Activated T-cell treated with anti-CD3 and anti-CD28 coated beads, Interleukin-2, amount 50 U/mL, for 24 hours (primary cell): ENCODE measurements at regions not wholly inside any gene's neighbourhood (a gene's known extent, or its start where the extent isn't known, plus 50 kb on each side); places are given as distances from the start of the nearest gene placed in this dataset.
"Not testable (repeated sequence)": the region's sequence is repeated elsewhere in the genome, so short reads cannot be mapped to it uniquely, and the experiment has no call there.

Experiments used
- DNase-seq: peaks from one replicate; pipeline ENCODE4 v3.0.0-alpha.2; 2020
- H3K27ac Mint-ChIP-seq: 2 replicates; pipeline ENCODE4 v1.8.0; 2020; ENCODE audit warnings: mild to moderate bottlenecking, mixed read lengths
- H3K27me3 Mint-ChIP-seq: 2 replicates; pipeline ENCODE4 v1.8.0; 2020; ENCODE audit warnings: mixed read lengths
- H3K36me3 Mint-ChIP-seq: 2 replicates; pipeline ENCODE4 v1.8.0; 2020; ENCODE audit warnings: low read depth, mixed read lengths
- H3K4me1 Mint-ChIP-seq: 2 replicates; pipeline ENCODE4 v1.8.0; 2020; ENCODE audit warnings: low read depth, mixed read lengths
- H3K4me3 Mint-ChIP-seq: 2 replicates; pipeline ENCODE4 v1.8.0; 2020; ENCODE audit warnings: mild to moderate bottlenecking, moderate library complexity, mixed read lengths
- H3K9me3 Mint-ChIP-seq: 2 replicates; pipeline ENCODE4 v1.8.0; 2020; ENCODE audit warnings: mixed read lengths

GRCh38 chrX:128543114-128543513, 490.9 kb upstream of the ACTRT1 start:
- Mint-ChIP-seq H3K4me3 (no peak overlapping the region), H3K27ac (no peak overlapping the region), H3K4me1 (no peaks in the 10 kb centered on the region), H3K9me3 (no peaks in the 10 kb centered on the region), H3K27me3 (peaks cover 16% of the 10 kb centered on the region), H3K36me3 (no peaks in the 10 kb centered on the region)
- DNase-seq: no peak

GRCh38 chrX:128518508-128518907, 466.3 kb upstream of the ACTRT1 start:
- Mint-ChIP-seq H3K27me3 (peaks cover 31% of the 10 kb centered on the region), H3K4me1 (no peaks in the 10 kb centered on the region), H3K27ac (no peak overlapping the region), H3K9me3 (peaks cover 2% of the 10 kb centered on the region), H3K36me3 (no peaks in the 10 kb centered on the region), H3K4me3 (no peak overlapping the region)
- DNase-seq: no peak

GRCh38 chrX:128517691-128518090, 465.5 kb upstream of the ACTRT1 start:
- Mint-ChIP-seq H3K9me3 (no peaks in the 10 kb centered on the region), H3K4me1 (no peaks in the 10 kb centered on the region), H3K4me3 (no peak overlapping the region), H3K27ac (no peak overlapping the region), H3K36me3 (no peaks in the 10 kb centered on the region), H3K27me3 (peaks cover 26% of the 10 kb centered on the region)
- no peak for DNase-seq

- no peak overlapping the region for H3K27ac Mint-ChIP-seq
- H3K9me3 Mint-ChIP-seq: no peaks in the 10 kb centered on the region
- no peak for DNase-seq
- no peak overlapping the region for H3K4me3 Mint-ChIP-seq
- peaks cover 19% of the 10 kb centered on the region for H3K27me3 Mint-ChIP-seq
- no peaks in the 10 kb centered on the region for H3K4me1 Mint-ChIP-seq
- no peaks in the 10 kb centered on the region for H3K36me3 Mint-ChIP-seq
Observed at GRCh38 chrX:128504496-128504895, 452.3 kb upstream of the ACTRT1 start.

GRCh38 chrX:128464116-128464515, 411.9 kb upstream of the ACTRT1 start:
- H3K27ac Mint-ChIP-seq: no peak overlapping the region
- H3K27me3 Mint-ChIP-seq: peaks cover 11% of the 10 kb centered on the region
- H3K36me3 Mint-ChIP-seq: no peaks in the 10 kb centered on the region
- H3K4me1 Mint-ChIP-seq: no peaks in the 10 kb centered on the region
- no peak for DNase-seq
- H3K9me3 Mint-ChIP-seq: no peaks in the 10 kb centered on the region
- no peak overlapping the region for H3K4me3 Mint-ChIP-seq

- Mint-ChIP-seq H3K27me3 (peaks cover 12% of the 10 kb centered on the region), H3K36me3 (no peaks in the 10 kb centered on the region), H3K4me1 (no peaks in the 10 kb centered on the region), H3K9me3 (no peaks in the 10 kb centered on the region), H3K4me3 (no peak overlapping the region), H3K27ac (no peak overlapping the region)
- no peak for DNase-seq
Observed at GRCh38 chrX:128460835-128461234, 408.6 kb upstream of the ACTRT1 start.

- Mint-ChIP-seq H3K4me3 (no peak overlapping the region), H3K9me3 (peaks cover 10% of the 10 kb centered on the region), H3K36me3 (no peaks in the 10 kb centered on the region), H3K4me1 (no peaks in the 10 kb centered on the region), H3K27me3 (peaks cover 12% of the 10 kb centered on the region), H3K27ac (no peak overlapping the region)
- DNase-seq: no peak
Observed at GRCh38 chrX:128458888-128459287, 406.7 kb upstream of the ACTRT1 start.

- DNase-seq: no peak
- peaks cover 11% of the 10 kb centered on the region for H3K9me3 Mint-ChIP-seq
- H3K27me3 Mint-ChIP-seq: peaks cover 12% of the 10 kb centered on the region
- no peak overlapping the region for H3K4me3 Mint-ChIP-seq
- no peaks in the 10 kb centered on the region for H3K4me1 Mint-ChIP-seq
- no peak overlapping the region for H3K27ac Mint-ChIP-seq
- H3K36me3 Mint-ChIP-seq: no peaks in the 10 kb centered on the region
Observed at GRCh38 chrX:128457674-128458073, 405.5 kb upstream of the ACTRT1 start.

GRCh38 chrX:128439159-128439558, 387.0 kb upstream of the ACTRT1 start:
- H3K36me3 Mint-ChIP-seq: no peaks in the 10 kb centered on the region
- H3K4me3 Mint-ChIP-seq: no peak overlapping the region
- no peaks in the 10 kb centered on the region for H3K9me3 Mint-ChIP-seq
- peaks cover 10% of the 10 kb centered on the region for H3K27me3 Mint-ChIP-seq
- no peaks in the 10 kb centered on the region for H3K4me1 Mint-ChIP-seq
- no peak for DNase-seq
- H3K27ac Mint-ChIP-seq: no peak overlapping the region

- Mint-ChIP-seq H3K9me3 (no peaks in the 10 kb centered on the region), H3K27ac (no peak overlapping the region), H3K4me3 (no peak overlapping the region), H3K36me3 (no peaks in the 10 kb centered on the region), H3K27me3 (peaks cover 10% of the 10 kb centered on the region), H3K4me1 (no peaks in the 10 kb centered on the region)
- DNase-seq: no peak
Observed at GRCh38 chrX:128438082-128438481, 385.9 kb upstream of the ACTRT1 start.

GRCh38 chrX:128436397-128437103, 384.3 kb upstream of the ACTRT1 start:
- Mint-ChIP-seq H3K4me3 (no peak overlapping the region), H3K27ac (no peak overlapping the region), H3K4me1 (no peaks in the 10 kb centered on the region), H3K27me3 (peaks cover 13% of the 10 kb centered on the region), H3K36me3 (no peaks in the 10 kb centered on the region), H3K9me3 (no peaks in the 10 kb centered on the region)
- DNase-seq: no peak

- Mint-ChIP-seq H3K9me3 (no peaks in the 10 kb centered on the region), H3K36me3 (no peaks in the 10 kb centered on the region), H3K27me3 (peaks cover 7% of the 10 kb centered on the region), H3K4me1 (no peaks in the 10 kb centered on the region), H3K4me3 (no peak overlapping the region), H3K27ac (no peak overlapping the region)
- DNase-seq: no peak
Observed at GRCh38 chrX:128425546-128425945, 373.3 kb upstream of the ACTRT1 start.

- Mint-ChIP-seq H3K4me1 (no peaks in the 10 kb centered on the region), H3K36me3 (no peaks in the 10 kb centered on the region), H3K27ac (no peak overlapping the region), H3K27me3 (peaks cover 3% of the 10 kb centered on the region), H3K9me3 (no peaks in the 10 kb centered on the region), H3K4me3 (no peak overlapping the region)
- DNase-seq: no peak
Observed at GRCh38 chrX:128408842-128409241, 356.6 kb upstream of the ACTRT1 start.

GRCh38 chrX:128396601-128397000, 344.4 kb upstream of the ACTRT1 start:
- Mint-ChIP-seq H3K4me1 (no peaks in the 10 kb centered on the region), H3K27me3 (peaks cover 3% of the 10 kb centered on the region), H3K27ac (no peak overlapping the region), H3K36me3 (no peaks in the 10 kb centered on the region), H3K4me3 (no peak overlapping the region), H3K9me3 (no peaks in the 10 kb centered on the region)
- no peak for DNase-seq

- not testable (repeated sequence) for H3K27me3 Mint-ChIP-seq, H3K4me3 Mint-ChIP-seq, DNase-seq, H3K4me1 Mint-ChIP-seq, H3K9me3 Mint-ChIP-seq, H3K27ac Mint-ChIP-seq, H3K36me3 Mint-ChIP-seq
Observed at GRCh38 chrX:128383846-128384245, 331.6 kb upstream of the ACTRT1 start.

GRCh38 chrX:128365492-128365891, 313.3 kb upstream of the ACTRT1 start:
- no peaks in the 10 kb centered on the region for H3K9me3 Mint-ChIP-seq
- no peak overlapping the region for H3K27ac Mint-ChIP-seq
- peaks cover 10% of the 10 kb centered on the region for H3K27me3 Mint-ChIP-seq
- H3K36me3 Mint-ChIP-seq: no peaks in the 10 kb centered on the region
- DNase-seq: no peak
- H3K4me1 Mint-ChIP-seq: no peaks in the 10 kb centered on the region
- no peak overlapping the region for H3K4me3 Mint-ChIP-seq
